ENCODE measurements at regions not wholly inside any gene's neighbourhood (a gene's known extent, or its start where the extent isn't known, plus 50 kb on each side); places are given as distances from the start of the nearest gene placed in this dataset.

DNA sequence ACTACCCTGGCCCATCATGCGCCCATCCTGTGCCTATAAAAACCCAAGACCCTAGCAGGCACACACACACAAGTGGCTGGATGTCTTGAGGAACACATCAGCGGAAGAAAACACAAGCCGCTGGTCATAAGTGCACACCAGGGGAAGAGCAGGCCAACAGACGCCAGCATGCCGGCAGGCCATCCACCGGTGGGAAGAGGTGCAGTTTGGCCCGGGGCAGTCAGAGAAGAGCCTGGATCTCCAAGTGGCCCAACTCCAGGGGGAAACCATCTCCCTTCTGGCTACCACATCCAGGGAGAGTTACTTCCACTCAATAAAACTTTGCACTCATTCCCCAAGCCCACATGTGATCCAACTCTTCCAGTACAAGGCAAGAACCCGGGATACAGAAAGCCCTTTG is 2001.3 kb upstream of the NUDT12 start:
- intact Hi-C loops (cut with DNase I), result no loop called here
- WGBS, 3 donors, result 93 to 94% (median 93%) methylated on average over 8 of the region's 8 CpGs
- DNase-seq, result no peak

DNA sequence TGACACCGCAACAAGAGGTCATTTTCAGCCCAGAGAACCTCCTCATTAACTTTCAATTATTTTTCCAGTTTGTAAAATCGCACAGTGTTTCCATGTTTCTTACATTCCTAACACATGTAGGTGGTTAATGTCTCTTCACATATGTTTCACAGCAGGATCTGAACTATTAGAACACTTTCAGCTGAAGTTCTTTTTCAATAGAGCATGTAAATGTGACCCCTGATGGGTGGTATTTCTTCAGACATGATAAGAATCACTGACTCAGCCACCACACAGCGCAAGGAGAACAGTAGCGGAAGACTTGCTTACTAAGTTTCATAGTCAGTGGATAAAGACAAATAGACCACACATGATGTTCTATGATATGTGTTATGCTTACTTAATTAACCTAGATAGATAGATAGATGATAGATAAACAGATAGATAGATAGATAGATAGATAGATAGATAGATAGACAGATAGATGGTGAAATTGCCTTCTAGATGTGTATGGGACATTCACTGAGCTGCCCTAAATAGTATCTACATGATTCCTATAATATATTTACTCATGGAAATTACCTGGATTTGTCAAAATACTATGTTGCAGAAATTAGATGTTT is 1992.1 kb upstream of the NUDT12 start:
- Histone ChIP-seq H3K27me3 (ENCODE audit: insufficient read depth in 3 of 3, low read length in 2 of 3) (no peaks in the 10 kb centered on the region), H3K9me3 (no peaks in the 10 kb centered on the region), H3K36me3 (ENCODE audit: insufficient read depth in 1 of 2, low read depth in 1 of 2) (no peaks in the 10 kb centered on the region), H3K4me3 (no peak overlapping the region), H3K4me1 (no peaks in the 10 kb centered on the region), H3K27ac (no peak overlapping the region)
- WGBS, 3 donors, result 92 to 94% (median 93%) methylated on average over 4 of the region's 4 CpGs
- intact Hi-C loops (cut with DNase I), result no loop called here
- no peak for ATAC-seq
- TF ChIP-seq, protein P1, sequence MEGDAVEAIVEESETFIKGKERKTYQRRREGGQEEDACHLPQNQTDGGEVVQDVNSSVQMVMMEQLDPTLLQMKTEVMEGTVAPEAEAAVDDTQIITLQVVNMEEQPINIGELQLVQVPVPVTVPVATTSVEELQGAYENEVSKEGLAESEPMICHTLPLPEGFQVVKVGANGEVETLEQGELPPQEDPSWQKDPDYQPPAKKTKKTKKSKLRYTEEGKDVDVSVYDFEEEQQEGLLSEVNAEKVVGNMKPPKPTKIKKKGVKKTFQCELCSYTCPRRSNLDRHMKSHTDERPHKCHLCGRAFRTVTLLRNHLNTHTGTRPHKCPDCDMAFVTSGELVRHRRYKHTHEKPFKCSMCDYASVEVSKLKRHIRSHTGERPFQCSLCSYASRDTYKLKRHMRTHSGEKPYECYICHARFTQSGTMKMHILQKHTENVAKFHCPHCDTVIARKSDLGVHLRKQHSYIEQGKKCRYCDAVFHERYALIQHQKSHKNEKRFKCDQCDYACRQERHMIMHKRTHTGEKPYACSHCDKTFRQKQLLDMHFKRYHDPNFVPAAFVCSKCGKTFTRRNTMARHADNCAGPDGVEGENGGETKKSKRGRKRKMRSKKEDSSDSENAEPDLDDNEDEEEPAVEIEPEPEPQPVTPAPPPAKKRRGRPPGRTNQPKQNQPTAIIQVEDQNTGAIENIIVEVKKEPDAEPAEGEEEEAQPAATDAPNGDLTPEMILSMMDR (IDR thresholded peaks at IDR 0.05), result no peak
- DNase-seq, result no peak

More for the DNA sequence above, 2001.3 kb upstream of the NUDT12 start:
- Histone ChIP-seq H3K36me3 (ENCODE audit: insufficient read depth in 1 of 2, low read depth in 1 of 2) (no peaks in the 10 kb centered on the region), H3K27ac (no peak overlapping the region), H3K4me1 (no peaks in the 10 kb centered on the region), H3K4me3 (no peak overlapping the region), H3K9me3 (no peaks in the 10 kb centered on the region), H3K27me3 (ENCODE audit: insufficient read depth in 3 of 3, low read length in 2 of 3) (no peaks in the 10 kb centered on the region)
- TF ChIP-seq, protein P1 (IDR thresholded peaks at IDR 0.05), result no peak
- no peak for ATAC-seq

DNA sequence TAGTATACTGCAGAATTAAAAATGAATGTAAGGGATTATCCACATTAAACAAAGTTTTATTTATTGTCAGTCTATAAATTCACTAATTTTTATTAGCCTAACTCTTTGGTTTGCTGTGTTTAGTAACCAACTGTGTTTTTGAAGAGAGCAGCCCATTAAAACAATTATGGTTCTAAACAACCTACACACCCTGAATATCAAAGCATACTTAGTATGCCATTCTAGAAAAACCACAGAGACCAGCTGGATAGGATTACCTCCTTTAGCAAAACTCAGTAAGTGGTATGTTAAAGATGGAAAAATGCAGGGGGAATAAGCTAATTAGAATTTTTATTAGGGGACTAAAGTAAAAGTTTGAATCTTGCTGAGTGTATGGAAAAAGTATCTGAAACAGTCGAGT is 1981.7 kb upstream of the NUDT12 start:
- DNase-seq (no peak), ATAC-seq (no peak)
- H3K27me3 ChIP-seq (ENCODE audit: insufficient read depth in 3 of 3, low read length in 2 of 3), result no peaks in the 10 kb centered on the region
- H3K4me1 ChIP-seq, result no peaks in the 10 kb centered on the region
- 60 to 79% (median 64%) methylated on average over 1 of the region's 1 CpG for WGBS, 3 donors
- H3K4me3 ChIP-seq, result no peak overlapping the region
- no peaks in the 10 kb centered on the region for H3K9me3 ChIP-seq
- H3K36me3 ChIP-seq (ENCODE audit: insufficient read depth in 1 of 2, low read depth in 1 of 2), result no peaks in the 10 kb centered on the region
- intact Hi-C loops (cut with DNase I), result no loop called here
- TF ChIP-seq, protein P1 (IDR thresholded peaks at IDR 0.05), result no peak
- no peak overlapping the region for H3K27ac ChIP-seq

DNA sequence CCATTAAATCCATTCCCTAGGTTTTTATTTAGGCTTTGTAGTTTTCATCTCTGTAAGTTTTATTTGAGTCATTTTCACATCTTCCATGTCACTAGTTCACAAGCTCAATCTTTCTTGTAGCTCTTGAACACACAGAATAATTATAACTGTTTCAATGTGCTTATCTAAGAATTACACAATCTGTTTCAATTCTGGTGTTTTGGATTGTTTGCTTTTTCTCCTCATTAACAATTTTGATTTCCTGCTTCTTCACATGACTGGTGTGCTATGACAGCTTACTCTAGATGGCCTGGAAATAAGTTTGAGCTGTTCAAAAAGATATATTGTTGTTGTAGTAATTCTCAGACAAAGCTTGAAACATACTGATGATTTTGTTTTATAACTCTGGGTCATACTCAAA is 1974.1 kb upstream of the NUDT12 start:
- no peak overlapping the region for H3K4me3 ChIP-seq
- H3K27me3 ChIP-seq (ENCODE audit: insufficient read depth in 3 of 3, low read length in 2 of 3), result no peaks in the 10 kb centered on the region
- intact Hi-C loops (cut with DNase I), result no loop called here
- H3K9me3 ChIP-seq, result no peaks in the 10 kb centered on the region
- ATAC-seq, result no peak
- TF ChIP-seq, protein P1 (IDR thresholded peaks at IDR 0.05), result no peak
- H3K36me3 ChIP-seq (ENCODE audit: insufficient read depth in 1 of 2, low read depth in 1 of 2), result no peaks in the 10 kb centered on the region
- H3K4me1 ChIP-seq, result no peaks in the 10 kb centered on the region
- no peak for DNase-seq
- no peak overlapping the region for H3K27ac ChIP-seq

DNA sequence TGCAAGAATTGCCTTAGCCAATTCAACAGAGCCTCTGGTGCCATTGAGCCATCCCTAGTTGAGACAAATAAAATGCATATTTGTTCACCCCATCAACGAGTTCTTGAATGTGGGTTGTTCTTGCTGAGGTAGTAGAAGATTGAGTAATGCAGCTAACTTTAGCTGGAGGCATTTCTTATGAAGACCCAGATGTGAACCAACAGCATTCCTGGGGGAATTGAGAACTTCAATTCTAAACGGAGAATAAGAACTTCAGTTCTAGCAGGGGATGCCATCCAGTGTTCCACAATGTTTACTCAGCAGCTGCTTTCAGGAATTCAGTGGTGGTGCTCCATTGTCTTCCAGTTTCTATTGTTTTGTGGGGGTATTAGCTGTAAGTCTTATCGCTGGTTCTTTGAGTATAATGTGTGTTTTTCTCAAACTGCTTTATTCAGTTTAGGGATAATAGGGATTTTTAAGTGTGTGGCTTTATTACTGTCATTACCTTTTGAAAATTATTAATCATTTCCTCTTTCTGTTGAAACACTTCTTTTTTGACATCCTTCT is 1968.2 kb upstream of the NUDT12 start:
- Histone ChIP-seq H3K9me3 (no peaks in the 10 kb centered on the region), H3K27ac (no peak overlapping the region), H3K4me3 (no peak overlapping the region), H3K36me3 (ENCODE audit: insufficient read depth in 1 of 2, low read depth in 1 of 2) (no peaks in the 10 kb centered on the region), H3K4me1 (no peaks in the 10 kb centered on the region), H3K27me3 (ENCODE audit: insufficient read depth in 3 of 3, low read length in 2 of 3) (no peaks in the 10 kb centered on the region)
- intact Hi-C loops (cut with DNase I), result no loop called here
- TF ChIP-seq, protein P1 (IDR thresholded peaks at IDR 0.05), result no peak
- 48 to 63% (median 58%) methylated on average over 3 of the region's 3 CpGs for WGBS, 3 donors
- no peak for DNase-seq
- ATAC-seq, result no peak
